PC-9 (cell line): ENCODE measurements at regions not wholly inside any gene's neighbourhood (a gene's known extent, or its start where the extent isn't known, plus 50 kb on each side); places are given as distances from the start of the nearest gene placed in this dataset.

ENCODE experiments used
- CTCF ChIP-seq: fragments of 200-600 bp; sonication (generic); conservative IDR thresholded peaks from 2 replicates; pipeline ENCODE4 v1.6.1; 2017; ENCODE audit warnings: mixed run types, antibody characterized with exemption, mild to moderate bottlenecking, moderate library complexity
- EZH2 ChIP-seq: fragments of 200-600 bp; sonication (generic); IDR thresholded peaks from 2 replicates; pipeline ENCODE4 v1.8.0; 2017; ENCODE audit warnings: antibody characterized with exemption, low read depth

DNA sequence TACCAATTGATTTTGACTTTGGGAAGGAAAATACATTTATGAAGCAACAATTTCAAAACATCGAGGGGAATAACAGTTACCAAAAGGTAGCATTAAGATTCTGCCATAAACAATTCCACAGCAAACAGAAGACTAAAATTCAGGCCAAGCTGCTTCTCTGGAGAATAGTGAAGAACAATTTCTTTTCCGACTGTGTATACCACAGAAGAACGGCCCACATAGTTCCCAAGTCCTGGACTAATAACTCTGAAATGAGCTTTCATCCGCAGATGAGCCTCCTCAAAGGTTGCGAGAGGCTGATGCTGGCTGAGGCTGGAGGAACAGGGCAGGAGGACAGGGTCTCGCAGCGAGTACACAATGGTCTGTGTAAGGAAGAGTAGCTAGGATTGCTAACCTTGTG, 278.9 kb upstream of the TCF4 start:
- no peak for TF ChIP-seq CTCF
- no peak for TF ChIP-seq EZH2
